OCI-LY7 (cell line): ENCODE measurements at regions not wholly inside any gene's neighbourhood (a gene's known extent, or its start where the extent isn't known, plus 50 kb on each side); places are given as distances from the start of the nearest gene placed in this dataset.

Source experiments
- BruUV-seq: library from RNA; stranded (reverse); fragments of 400-500 nt; replicated peaks from 2 replicates; lab custom pipeline; 2021; lab: Mats Ljungman, UMichigan
- CTCF ChIA-PET: fragments of 300-600 bp; sonication (Branson Sonifier 250); formaldehyde crosslinking; loops from one replicate; lab custom pipeline; 2022; ENCODE audit warnings: antibody characterized with exemption; ENCODE audit not compliant: unreplicated experiment; lab: Charles Lee
- POLR2A ChIA-PET: fragments of 300-600 bp; sonication (Branson Sonifier 250); formaldehyde crosslinking; loops from one replicate; lab custom pipeline; 2022; ENCODE audit warnings: antibody characterized with exemption; lab: Charles Lee
- DNase-seq: peaks from one replicate; pipeline ENCODE4 v3.0.0-alpha.2; 2015; ENCODE audit warnings: low spot score
- H2AFZ ChIP-seq: fragments of 200-600 bp; sonication (generic), shearing (Covaris generic); 2 replicates; pipeline ENCODE4 v1.6.1; 2014; ENCODE audit warnings: mild to moderate bottlenecking, antibody characterized with exemption, low read length, moderate library complexity
- H3K27ac ChIP-seq: fragments of 200-600 bp; sonication (generic); 2 replicates; pipeline ENCODE4 v1.5.1; 2014; ENCODE audit warnings: mixed run types, low read depth, mild to moderate bottlenecking, moderate library complexity, low read length, inconsistent platforms; ENCODE audit not compliant: poor library complexity, severe bottlenecking
- H3K36me3 ChIP-seq: fragments of 200-600 bp; sonication (generic); 2 replicates; pipeline ENCODE4 v1.6.1; 2014; ENCODE audit warnings: mild to moderate bottlenecking, antibody characterized with exemption, low read length, moderate library complexity, mixed read lengths; ENCODE audit not compliant: insufficient read depth
- H3K4me1 ChIP-seq: fragments of 200-600 bp; sonication (generic); 2 replicates; pipeline ENCODE4 v1.5.1; 2014; ENCODE audit warnings: mild to moderate bottlenecking, low read length; ENCODE audit not compliant: insufficient read depth, poor library complexity, severe bottlenecking
- H3K4me2 ChIP-seq: fragments of 200-600 bp; sonication (generic); 2 replicates; pipeline ENCODE4 v1.6.1; 2014; ENCODE audit warnings: mild to moderate bottlenecking, low read length
- H3K4me3 ChIP-seq: fragments of 200-600 bp; sonication (generic); 2 replicates; pipeline ENCODE4 v1.5.1; 2014; ENCODE audit warnings: mild to moderate bottlenecking, low read depth, low read length; ENCODE audit not compliant: poor library complexity, severe bottlenecking
- H3K79me2 ChIP-seq: fragments of 200-600 bp; sonication (generic); 2 replicates; pipeline ENCODE4 v1.6.1; 2016; ENCODE audit warnings: low read depth, mild to moderate bottlenecking, low read length, moderate library complexity, mixed read lengths; ENCODE audit not compliant: insufficient read depth
- H3K9me2 ChIP-seq: fragments of 200-600 bp; sonication (generic); 2 replicates; pipeline ENCODE4 v1.6.1; 2016; ENCODE audit warnings: mild to moderate bottlenecking, low read length, mixed read lengths; ENCODE audit not compliant: insufficient read depth
- H3K9me3 ChIP-seq: fragments of 200-600 bp; sonication (generic); 2 replicates; pipeline ENCODE4 v1.6.1; 2014; ENCODE audit warnings: mild to moderate bottlenecking, mixed run types, low read length, mixed read lengths
- H4K20me1 ChIP-seq: fragments of 200-600 bp; sonication (generic); 2 replicates; pipeline ENCODE4 v1.6.1; 2014; ENCODE audit warnings: mild to moderate bottlenecking, antibody characterized with exemption, low read length, moderate library complexity, mixed read lengths; ENCODE audit not compliant: insufficient read depth
- CTCF ChIP-seq: fragments of 200-600 bp; sonication (generic); conservative IDR thresholded peaks from 2 replicates; pipeline ENCODE4 v1.5.1; 2014; ENCODE audit warnings: mild to moderate bottlenecking, antibody characterized with exemption, low read length, moderate library complexity, mixed read lengths
- EZH2phosphoT487 ChIP-seq: fragments of 200-600 bp; sonication (generic); IDR thresholded peaks from 2 replicates; pipeline ENCODE4 v1.6.1; 2018; ENCODE audit warnings: low read depth, borderline replicate concordance, mild to moderate bottlenecking, mixed run types, antibody characterized with exemption, low read length, moderate library complexity, mixed read lengths
- intact Hi-C: fragments of 100-400 bp; cut with micrococcal nuclease; formaldehyde crosslinking; loops from one replicate; pipeline ENCODE4 v1.10.0; 2022; ENCODE audit not compliant: unreplicated experiment

GRCh38 chr20:19094959-19095541 lies 117.4 kb upstream of the SLC24A3 start:
- Histone ChIP-seq H3K9me3 (no peaks in the 10 kb centered on the region), H3K36me3 (no peaks in the 10 kb centered on the region), H2AFZ (no peak overlapping the region), H3K4me3 (no peak overlapping the region), H4K20me1 (no peaks in the 10 kb centered on the region), H3K4me2 (no peak overlapping the region), H3K4me1 (no peaks in the 10 kb centered on the region), H3K27ac (no peak overlapping the region), H3K9me2 (no peaks in the 10 kb centered on the region), H3K79me2 (no peaks in the 10 kb centered on the region)
- no peak for DNase-seq
- CTCF ChIA-PET, result no interaction called here
- no TSS peak for BruUV-seq
- intact Hi-C loops, result no loop called here
- POLR2A ChIA-PET, result interaction anchor here (1.1 kb wide), 1 partner anchor 8 kb away, joined by 3 read pairs; no protein-coding TSS in a partner anchor
- TF ChIP-seq EZH2phosphoT487 (no peak), CTCF (no peak)

GRCh38 chr20:19095762-19096161 lies 116.7 kb upstream of the SLC24A3 start:
- Histone ChIP-seq H3K9me2 (no peaks in the 10 kb centered on the region), H3K27ac (no peak overlapping the region), H3K4me1 (no peaks in the 10 kb centered on the region), H4K20me1 (no peaks in the 10 kb centered on the region), H3K79me2 (no peaks in the 10 kb centered on the region), H3K4me2 (no peak overlapping the region), H3K36me3 (no peaks in the 10 kb centered on the region), H3K4me3 (no peak overlapping the region), H2AFZ (no peak overlapping the region), H3K9me3 (no peaks in the 10 kb centered on the region)
- no TSS peak for BruUV-seq
- ChIA-PET POLR2A (no interaction called here), CTCF (no interaction called here)
- no peak for TF ChIP-seq CTCF
- no peak for TF ChIP-seq EZH2phosphoT487
- no peak for DNase-seq
- intact Hi-C loops, result no loop called here

GRCh38 chr20:19096843-19097242 lies 115.6 kb upstream of the SLC24A3 start:
- Histone ChIP-seq H3K4me1 (no peaks in the 10 kb centered on the region), H3K9me3 (no peaks in the 10 kb centered on the region), H3K36me3 (no peaks in the 10 kb centered on the region), H3K4me3 (no peak overlapping the region), H2AFZ (no peak overlapping the region), H3K27ac (no peak overlapping the region), H3K9me2 (no peaks in the 10 kb centered on the region), H3K79me2 (no peaks in the 10 kb centered on the region), H3K4me2 (no peak overlapping the region), H4K20me1 (no peaks in the 10 kb centered on the region)
- intact Hi-C loops, result no loop called here
- no TSS peak for BruUV-seq
- DNase-seq, result no peak
- POLR2A ChIA-PET, result no interaction called here
- no peak for TF ChIP-seq CTCF
- no peak for TF ChIP-seq EZH2phosphoT487
- CTCF ChIA-PET, result no interaction called here
